GM12864 (cell line): ENCODE measurements at regions not wholly inside any gene's neighbourhood (a gene's known extent, or its start where the extent isn't known, plus 50 kb on each side); places are given as distances from the start of the nearest gene placed in this dataset.

ENCODE experiments used
- DNase-seq: peaks from one replicate; pipeline ENCODE4 v3.0.0-alpha.2; 2011; ENCODE audit warnings: low read depth
- H3K4me3 ChIP-seq: 2 replicates; pipeline ENCODE4 v1.5.1; 2011; ENCODE audit warnings: mild to moderate bottlenecking, low read depth, low read length, control low read depth
- CTCF ChIP-seq: IDR thresholded peaks from 2 replicates; pipeline ENCODE4 v1.5.1; 2011; ENCODE audit warnings: low read depth, mild to moderate bottlenecking, moderate library complexity, low read length, control low read depth, inconsistent platforms; ENCODE audit errors: missing control alignments

- no peak for DNase-seq
- no peak overlapping the region for H3K4me3 ChIP-seq
- TF ChIP-seq CTCF, result no peak
These were observed 400.0 kb downstream of the CTTN start for GRCh38 chr11:70798296-70798695.

- no peak for TF ChIP-seq CTCF
- no peak for DNase-seq
- no peak overlapping the region for H3K4me3 ChIP-seq
These were observed 401.1 kb downstream of the CTTN start for GRCh38 chr11:70799386-70799785.

GRCh38 chr11:70802185-70802584, 403.9 kb downstream of the CTTN start:
- TF ChIP-seq CTCF, result no peak
- no peak for DNase-seq
- H3K4me3 ChIP-seq, result no peak overlapping the region

GRCh38 chr11:70804139-70804837, 406.0 kb downstream of the CTTN start:
- no peak overlapping the region for H3K4me3 ChIP-seq
- no peak for TF ChIP-seq CTCF
- no peak for DNase-seq

GRCh38 chr11:70805243-70805642, 406.9 kb downstream of the CTTN start:
- no peak for TF ChIP-seq CTCF
- H3K4me3 ChIP-seq, result no peak overlapping the region
- no peak for DNase-seq

- DNase-seq, result no peak
- no peak overlapping the region for H3K4me3 ChIP-seq
- TF ChIP-seq CTCF, result no peak
These were observed 407.6 kb downstream of the CTTN start for GRCh38 chr11:70805971-70806370.
